Ureter (tissue), 1 donor: ENCODE measurements at regions not wholly inside any gene's neighbourhood (a gene's known extent, or its start where the extent isn't known, plus 50 kb on each side); places are given as distances from the start of the nearest gene placed in this dataset.
"Not testable (repeated sequence)": the region's sequence is repeated elsewhere in the genome, so short reads cannot be mapped to it uniquely, and the experiment has no call there.

Experiments used
- DNase-seq: peaks from one replicate; pipeline ENCODE4 v3.0.0-alpha.2; 2020; ENCODE audit warnings: low spot score
- donor health status: DM: yes; HTN: yes; CAD: no.

DNA sequence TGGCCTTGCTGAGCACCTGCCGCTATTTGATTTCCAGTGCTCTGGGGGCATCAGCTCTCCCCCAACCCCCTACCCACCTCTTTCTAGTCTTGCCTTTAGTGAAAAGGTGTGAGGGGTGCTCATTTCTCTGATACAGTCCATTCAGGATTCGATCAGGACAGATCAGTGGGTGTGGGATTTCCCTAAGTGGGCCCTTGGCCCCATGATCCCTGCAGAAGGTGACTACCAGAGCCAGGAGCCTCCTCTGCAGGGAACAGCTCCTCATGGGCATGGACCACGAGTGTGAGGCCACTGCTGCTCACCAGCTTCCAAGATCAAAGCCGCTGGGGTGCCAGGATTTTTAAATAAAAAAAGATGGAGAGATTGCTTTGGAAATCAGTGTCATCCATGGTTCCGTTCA, 835.2 kb upstream of the ID2 start:
- DNase-seq = no peak

DNA sequence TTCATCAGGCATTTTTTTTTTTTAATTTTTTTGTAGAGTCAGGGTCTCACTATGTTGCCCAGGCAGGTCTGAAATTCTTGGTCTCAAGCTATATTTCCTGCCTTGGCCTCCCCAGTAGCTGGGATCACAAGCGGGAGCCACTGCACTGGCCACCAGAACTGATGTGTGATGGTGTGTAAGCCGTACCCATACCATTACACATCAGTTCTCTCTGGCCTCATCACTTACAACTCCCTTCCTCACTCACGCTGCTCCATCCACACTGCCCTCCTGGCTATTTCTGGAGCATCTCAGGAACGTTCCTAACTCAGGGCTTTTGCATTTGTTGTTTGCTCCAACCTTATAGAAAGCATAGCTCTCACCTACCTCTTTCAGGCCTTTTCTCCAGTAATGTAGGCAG, 834.5 kb upstream of the ID2 start:
- DNase-seq = no peak

- no peak for DNase-seq
Measured at GRCh38 chr2:7849027-7849426, 832.8 kb upstream of the ID2 start.

GRCh38 chr2:7849531-7849930, 832.3 kb upstream of the ID2 start:
- no peak for DNase-seq

GRCh38 chr2:7852546-7852945, 829.3 kb upstream of the ID2 start:
- no peak for DNase-seq

GRCh38 chr2:7857904-7858303, 824.0 kb upstream of the ID2 start:
- DNase-seq = no peak

DNA sequence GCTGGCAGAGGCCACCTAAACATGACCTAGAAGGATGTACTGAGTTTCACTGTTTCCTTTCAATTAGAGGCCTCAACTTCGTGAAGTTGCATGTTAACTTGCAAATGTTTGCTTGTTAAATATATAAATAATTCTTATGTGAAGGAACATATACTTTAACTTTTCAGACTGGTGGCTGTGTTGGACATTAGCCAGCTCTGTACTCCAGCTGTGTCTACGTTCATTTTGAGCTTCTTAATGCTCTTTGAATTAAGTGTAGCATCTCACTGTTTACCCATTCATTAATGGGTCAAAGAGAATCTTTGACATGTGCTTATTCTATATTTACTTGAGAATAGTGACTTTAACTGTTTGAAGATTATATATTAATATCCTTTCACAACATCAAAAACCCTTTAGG, 823.2 kb upstream of the ID2 start:
- DNase-seq = no peak

GRCh38 chr2:7860693-7861092, 821.2 kb upstream of the ID2 start:
- no peak for DNase-seq

- DNase-seq = no peak
Measured at GRCh38 chr2:7861910-7862702, 819.8 kb upstream of the ID2 start.

DNA sequence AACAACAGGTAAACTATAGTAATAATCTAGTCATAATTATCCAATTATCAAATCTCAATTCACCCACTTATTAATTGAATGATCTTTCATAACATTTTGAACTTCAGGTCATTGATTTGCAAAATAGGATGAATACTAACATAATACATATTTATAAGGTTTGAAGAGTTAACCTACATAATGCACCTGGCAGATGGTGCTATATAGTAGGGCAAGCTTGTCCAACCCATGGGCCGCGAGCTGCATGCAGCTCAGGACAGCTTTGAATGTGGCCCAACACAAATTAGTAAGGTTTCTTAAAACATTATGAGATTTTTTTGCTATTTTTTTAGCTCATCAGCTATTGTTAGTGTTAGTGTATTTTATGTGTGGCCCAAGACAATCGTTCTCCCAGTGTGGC, 815.8 kb upstream of the ID2 start:
- no peak for DNase-seq

- DNase-seq = no peak
Measured at GRCh38 chr2:7866825-7867224, 815.0 kb upstream of the ID2 start.

DNA sequence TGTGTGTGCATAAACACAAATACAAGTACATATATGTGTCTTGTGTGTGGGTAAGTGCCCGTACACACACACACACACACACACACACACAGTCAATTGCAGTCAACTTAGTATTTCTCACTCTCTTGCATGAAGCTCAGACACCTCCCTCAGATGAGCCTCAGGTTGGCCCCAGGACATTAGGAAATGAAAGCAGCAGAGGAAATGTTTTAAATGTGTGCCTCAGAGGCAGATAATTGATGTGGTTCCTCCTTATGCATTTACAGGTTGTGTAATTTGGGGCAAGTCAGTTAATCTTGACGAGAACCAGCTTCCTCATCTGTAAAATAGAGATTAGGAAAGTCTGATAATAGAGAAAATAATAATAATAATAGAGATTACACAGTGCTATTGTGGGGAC, 814.0 kb upstream of the ID2 start:
- DNase-seq = no peak

DNA sequence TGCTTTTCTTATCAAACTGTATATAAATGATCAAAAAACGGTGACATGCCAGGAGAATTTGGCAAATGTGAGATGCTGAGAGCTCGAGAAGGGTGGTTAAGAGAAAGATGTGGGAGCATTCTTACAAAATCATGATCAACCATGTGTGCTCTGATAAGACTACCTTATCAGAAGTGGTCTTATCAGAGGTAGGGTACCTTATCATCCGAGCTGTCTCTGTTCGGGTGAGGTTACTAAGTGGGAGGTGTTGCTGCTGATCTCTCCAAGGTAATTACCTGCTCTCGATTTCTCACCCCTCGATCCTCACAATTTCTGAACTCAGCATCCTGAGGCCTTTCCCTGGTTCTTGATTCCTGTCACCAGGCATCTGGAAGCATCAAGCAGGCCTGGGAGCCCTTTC, 813.0 kb upstream of the ID2 start:
- DNase-seq = no peak

DNA sequence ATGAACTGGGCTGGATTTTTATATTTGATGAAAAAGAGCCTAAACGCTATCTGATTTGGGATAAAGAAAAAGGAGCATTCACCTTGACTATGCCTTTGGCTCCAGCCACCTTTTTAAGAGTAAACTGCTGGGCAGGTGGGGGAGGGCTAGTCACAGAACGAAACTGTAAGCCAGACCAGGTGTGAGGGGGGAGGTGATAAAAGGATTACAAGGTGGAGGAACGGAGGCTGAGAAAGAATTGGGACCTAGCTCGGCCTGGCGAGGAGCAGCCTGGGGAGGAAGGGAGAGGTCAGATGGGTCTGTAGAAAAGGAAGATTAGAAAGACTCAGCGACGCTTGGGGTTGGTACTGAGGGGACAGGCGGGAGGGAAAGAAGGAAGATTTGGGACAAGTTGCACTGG, 805.4 kb upstream of the ID2 start:
- not testable (repeated sequence) for DNase-seq

- not testable (repeated sequence) for DNase-seq
Measured at GRCh38 chr2:7878266-7878665, 803.6 kb upstream of the ID2 start.

DNA sequence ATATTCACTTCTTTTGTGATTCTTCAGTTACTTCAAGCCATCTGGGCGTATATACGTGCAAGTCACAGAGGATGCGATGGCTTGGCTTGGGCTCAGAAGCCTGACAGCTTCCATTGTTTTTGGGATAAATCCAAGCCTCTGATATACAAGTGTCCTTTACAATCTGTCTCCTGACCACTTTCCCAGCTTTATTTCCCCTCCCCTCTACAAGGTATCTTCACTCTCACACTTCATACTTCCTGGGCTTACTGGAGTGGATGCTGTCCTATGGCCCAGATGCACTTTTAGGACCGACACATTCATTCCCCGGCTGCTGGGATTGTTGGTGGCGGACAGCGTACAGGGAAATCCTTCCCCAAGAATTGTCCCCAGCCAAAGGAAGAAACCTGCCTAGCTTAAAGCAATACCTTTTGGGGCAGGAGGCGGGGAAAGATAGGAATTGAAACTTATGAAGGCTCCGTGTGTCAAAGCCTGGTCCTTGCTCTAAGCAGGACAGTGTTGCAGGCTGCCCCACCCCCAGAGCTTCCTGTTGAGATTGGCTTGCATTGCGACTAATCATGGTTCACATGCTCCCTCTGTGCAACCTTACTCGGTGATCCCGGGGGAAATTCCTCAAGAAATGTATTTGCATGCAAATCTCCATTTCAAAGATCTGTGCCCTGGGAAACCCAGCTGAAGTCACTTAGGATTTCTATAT, 802.9 kb upstream of the ID2 start:
- DNase-seq = no peak

GRCh38 chr2:7879483-7879835, 802.4 kb upstream of the ID2 start:
- DNase-seq = no peak

DNA sequence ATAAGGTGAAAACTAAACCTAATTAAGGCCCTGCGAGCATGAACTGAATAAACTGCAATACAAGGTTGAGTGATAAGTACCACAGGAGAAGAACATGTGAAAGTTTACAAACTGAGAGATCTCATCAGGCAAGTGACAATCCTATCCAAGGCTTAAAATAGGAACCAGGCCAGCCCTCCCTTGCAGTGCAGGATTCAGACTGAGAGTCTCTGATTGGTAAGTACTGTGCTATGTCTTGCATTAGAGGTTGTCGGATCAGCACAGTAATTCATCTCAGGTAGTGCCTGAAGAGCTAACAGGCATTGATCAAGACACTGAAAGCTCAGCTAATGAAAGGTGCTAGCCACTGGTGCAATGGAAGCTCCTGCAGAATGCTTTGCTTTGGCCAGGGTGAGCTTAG, 801.7 kb upstream of the ID2 start:
- no peak for DNase-seq

GRCh38 chr2:7880566-7880965, 801.3 kb upstream of the ID2 start:
- no peak for DNase-seq

GRCh38 chr2:7881063-7881462, 800.8 kb upstream of the ID2 start:
- DNase-seq = no peak

- no peak for DNase-seq
Measured at GRCh38 chr2:7881466-7881865, 800.4 kb upstream of the ID2 start.

GRCh38 chr2:7882296-7882695, 799.6 kb upstream of the ID2 start:
- DNase-seq = no peak

DNA sequence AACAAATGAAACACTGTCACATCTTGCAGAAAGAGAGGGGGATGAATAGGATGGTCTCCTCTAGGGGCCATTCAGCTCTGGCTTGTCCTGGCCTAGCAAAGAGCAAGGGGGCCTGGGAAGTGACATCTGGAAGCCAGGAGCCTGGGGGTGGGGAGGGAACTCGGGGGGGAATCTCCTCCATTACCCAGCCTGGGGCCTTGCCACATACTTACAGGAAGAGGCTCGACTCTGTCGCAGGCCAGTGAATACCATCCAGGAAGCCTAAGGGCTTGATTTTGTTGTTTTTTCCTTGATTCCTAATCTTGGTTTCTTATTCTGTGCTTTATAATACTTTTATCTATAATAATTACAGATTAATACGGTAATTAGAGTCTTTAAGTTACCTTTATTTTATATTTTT, 797.5 kb upstream of the ID2 start:
- DNase-seq = no peak

GRCh38 chr2:7886666-7887065, 795.2 kb upstream of the ID2 start:
- DNase-seq = no peak
